ENCODE measurements at regions not wholly inside any gene's neighbourhood (a gene's known extent, or its start where the extent isn't known, plus 50 kb on each side); places are given as distances from the start of the nearest gene placed in this dataset.

GRCh38 chr5:65084795-65085515 lies 316.2 kb downstream of the CWC27 start:
- Histone ChIP-seq H3K4me1 (ENCODE audit: insufficient read depth, low read length) (no peaks in the 10 kb centered on the region), H3K9ac (ENCODE audit: low read length) (no peak overlapping the region), H3K79me2 (ENCODE audit: insufficient read depth, low read length) (no peaks in the 10 kb centered on the region), H3K4me3 (ENCODE audit: insufficient read depth, low read depth, low read length) (no peak overlapping the region), H3K27ac (ENCODE audit: low read depth, low read length) (no peak overlapping the region), H3K36me3 (ENCODE audit: insufficient read depth, low read length) (no peaks in the 10 kb centered on the region), H3K4me2 (ENCODE audit: low read length) (no peak overlapping the region), H2AFZ (ENCODE audit: low read depth, low read length) (no peak overlapping the region), H4K20me1 (ENCODE audit: insufficient read depth, low read length) (no peaks in the 10 kb centered on the region), H3K27me3 (ENCODE audit: insufficient read depth, low read length) (no peaks in the 10 kb centered on the region), H3K9me3 (ENCODE audit: insufficient read depth, low read depth, low read length) (no peaks in the 10 kb centered on the region)
- no peak overlapping the region for H3K4me3 Mint-ChIP-seq (ENCODE audit: unreplicated experiment)
- TF ChIP-seq CTCF (IDR thresholded peaks at IDR 0.05; ENCODE audit: insufficient read depth, low read depth, low read length): no peak
- TF ChIP-seq EZH2 (IDR thresholded peaks at IDR 0.05; ENCODE audit: insufficient read depth, low read length): no peak
- H3K4me1 Mint-ChIP-seq (ENCODE audit: low read depth, unreplicated experiment): peaks cover 20% of the 10 kb centered on the region
- peaks cover under 1% of the 10 kb centered on the region for H3K9me3 Mint-ChIP-seq (ENCODE audit: unreplicated experiment)
- no peak for FAIRE-seq
- H3K27ac Mint-ChIP-seq (ENCODE audit: unreplicated experiment): no peak overlapping the region
- DNase-seq (ENCODE audit: low read depth): no peak
- H3K36me3 Mint-ChIP-seq (ENCODE audit: low read depth, unreplicated experiment): no peaks in the 10 kb centered on the region
- no peaks in the 10 kb centered on the region for H3K27me3 Mint-ChIP-seq (ENCODE audit: low read depth, unreplicated experiment)

GRCh38 chr5:65085516-65085850 lies 316.8 kb downstream of the CWC27 start:
- DNase-seq (ENCODE audit: low read depth) (no peak), FAIRE-seq (no peak)
- no peaks in the 10 kb centered on the region for H3K79me2 ChIP-seq (ENCODE audit: insufficient read depth, low read length)
- H3K4me3 Mint-ChIP-seq (ENCODE audit: unreplicated experiment): no peak overlapping the region
- TF ChIP-seq EZH2 (IDR thresholded peaks at IDR 0.05; ENCODE audit: insufficient read depth, low read length) (no peak), CTCF (IDR thresholded peaks at IDR 0.05; ENCODE audit: insufficient read depth, low read depth, low read length) (no peak)
- peaks cover 15% of the 10 kb centered on the region for H3K4me1 Mint-ChIP-seq (ENCODE audit: low read depth, unreplicated experiment)
- H3K27me3 Mint-ChIP-seq (ENCODE audit: low read depth, unreplicated experiment): no peaks in the 10 kb centered on the region
- H3K36me3 ChIP-seq (ENCODE audit: insufficient read depth, low read length): no peaks in the 10 kb centered on the region
- no peaks in the 10 kb centered on the region for H3K36me3 Mint-ChIP-seq (ENCODE audit: low read depth, unreplicated experiment)
- H3K27me3 ChIP-seq (ENCODE audit: insufficient read depth, low read length): no peaks in the 10 kb centered on the region
- no peaks in the 10 kb centered on the region for H3K4me1 ChIP-seq (ENCODE audit: insufficient read depth, low read length)
- no peak overlapping the region for H3K27ac Mint-ChIP-seq (ENCODE audit: unreplicated experiment)
- no peak overlapping the region for H3K4me3 ChIP-seq (ENCODE audit: insufficient read depth, low read depth, low read length)
- H3K27ac ChIP-seq (ENCODE audit: low read depth, low read length): no peak overlapping the region
- no peak overlapping the region for H3K9ac ChIP-seq (ENCODE audit: low read length)
- H3K9me3 Mint-ChIP-seq (ENCODE audit: unreplicated experiment): peaks cover 2% of the 10 kb centered on the region
- no peak overlapping the region for H3K4me2 ChIP-seq (ENCODE audit: low read length)
- H4K20me1 ChIP-seq (ENCODE audit: insufficient read depth, low read length): no peaks in the 10 kb centered on the region
- no peak overlapping the region for H2AFZ ChIP-seq (ENCODE audit: low read depth, low read length)
- H3K9me3 ChIP-seq (ENCODE audit: insufficient read depth, low read depth, low read length): no peaks in the 10 kb centered on the region

GRCh38 chr5:65086234-65086890 lies 317.6 kb downstream of the CWC27 start:
- H4K20me1 ChIP-seq (ENCODE audit: insufficient read depth, low read length): no peaks in the 10 kb centered on the region
- H3K9me3 ChIP-seq (ENCODE audit: insufficient read depth, low read depth, low read length): no peaks in the 10 kb centered on the region
- no peaks in the 10 kb centered on the region for H3K27me3 ChIP-seq (ENCODE audit: insufficient read depth, low read length)
- TF ChIP-seq CTCF (IDR thresholded peaks at IDR 0.05; ENCODE audit: insufficient read depth, low read depth, low read length): no peak
- TF ChIP-seq EZH2 (IDR thresholded peaks at IDR 0.05; ENCODE audit: insufficient read depth, low read length): no peak
- Mint-ChIP-seq H3K27me3 (ENCODE audit: low read depth, unreplicated experiment) (no peaks in the 10 kb centered on the region), H3K4me1 (ENCODE audit: low read depth, unreplicated experiment) (peaks cover 11% of the 10 kb centered on the region), H3K9me3 (ENCODE audit: unreplicated experiment) (peaks cover 6% of the 10 kb centered on the region), H3K27ac (ENCODE audit: unreplicated experiment) (peak overlapping the region; percentile 71), H3K4me3 (ENCODE audit: unreplicated experiment) (no peak overlapping the region), H3K36me3 (ENCODE audit: low read depth, unreplicated experiment) (peaks cover 3% of the 10 kb centered on the region)
- no peak overlapping the region for H2AFZ ChIP-seq (ENCODE audit: low read depth, low read length)
- no peak overlapping the region for H3K9ac ChIP-seq (ENCODE audit: low read length)
- no peak overlapping the region for H3K4me2 ChIP-seq (ENCODE audit: low read length)
- no peak for DNase-seq (ENCODE audit: low read depth)
- no peak overlapping the region for H3K27ac ChIP-seq (ENCODE audit: low read depth, low read length)
- FAIRE-seq: no peak
- H3K4me1 ChIP-seq (ENCODE audit: insufficient read depth, low read length): no peaks in the 10 kb centered on the region
- H3K36me3 ChIP-seq (ENCODE audit: insufficient read depth, low read length): no peaks in the 10 kb centered on the region
- H3K4me3 ChIP-seq (ENCODE audit: insufficient read depth, low read depth, low read length): no peak overlapping the region
- H3K79me2 ChIP-seq (ENCODE audit: insufficient read depth, low read length): no peaks in the 10 kb centered on the region

Measured in astrocyte (in vitro differentiated cells and primary cell).